Fibroblast of lung (primary cell): ENCODE measurements at regions not wholly inside any gene's neighbourhood (a gene's known extent, or its start where the extent isn't known, plus 50 kb on each side); places are given as distances from the start of the nearest gene placed in this dataset.
"Not testable (repeated sequence)": the region's sequence is repeated elsewhere in the genome, so short reads cannot be mapped to it uniquely, and the experiment has no call there.

Source experiments
- DNase-seq, 2 donors: peaks; one replicate each; pipeline versions ENCODE4 v3.0.0 to v3.0.0-alpha.2; 2010; ENCODE audit warnings: low read depth in 2 of 2
- H2AFZ ChIP-seq: 2 replicates; pipeline ENCODE4 v1.5.1; 2012; ENCODE audit warnings: low read length, control low read depth, inconsistent platforms
- H3K27ac ChIP-seq: 2 replicates; pipeline ENCODE4 v1.5.1; 2011; ENCODE audit warnings: low read length, control low read depth; ENCODE audit not compliant: insufficient read depth
- H3K27me3 ChIP-seq: 2 replicates; pipeline ENCODE4 v1.5.1; 2011; ENCODE audit warnings: mild to moderate bottlenecking, low read length; ENCODE audit not compliant: control insufficient read depth, insufficient read depth
- H3K36me3 ChIP-seq: 2 replicates; pipeline ENCODE4 v1.5.1; 2011; ENCODE audit warnings: low read length; ENCODE audit not compliant: control insufficient read depth, insufficient read depth
- H3K4me1 ChIP-seq: 2 replicates; pipeline ENCODE4 v1.5.1; 2011; ENCODE audit warnings: low read length; ENCODE audit not compliant: control insufficient read depth, insufficient read depth; ENCODE audit errors: extremely low read depth
- H3K4me2 ChIP-seq: 2 replicates; pipeline ENCODE4 v1.5.1; 2011; ENCODE audit warnings: low read length, control low read depth; ENCODE audit not compliant: insufficient read depth; ENCODE audit errors: extremely low read depth
- H3K4me3 ChIP-seq, 4 experiments: fragments of 200-600 bp in 1 of 4; sonication (generic) in 1 of 4; replicated peaks in 1 of 4; 2 replicates each; pipeline ENCODE4 v1.5.1; 2011 to 2016; ENCODE audit warnings: low read length in 4 of 4, low read depth in 3 of 4, mild to moderate bottlenecking in 3 of 4, control low read depth in 2 of 4, inconsistent platforms in 1 of 4, mixed read lengths in 1 of 4; ENCODE audit not compliant: insufficient read depth in 1 of 4; ENCODE audit errors: control extremely low read depth in 1 of 4
- H3K79me2 ChIP-seq: 2 replicates; pipeline ENCODE4 v1.5.1; 2012; ENCODE audit warnings: mild to moderate bottlenecking, low read length, inconsistent platforms; ENCODE audit not compliant: control insufficient read depth, insufficient read depth
- H3K9ac ChIP-seq: 2 replicates; pipeline ENCODE4 v1.5.1; 2011; ENCODE audit warnings: mild to moderate bottlenecking, low read length, control low read depth; ENCODE audit not compliant: insufficient read depth
- H3K9me3 ChIP-seq: 2 replicates; pipeline ENCODE4 v1.5.1; 2012; ENCODE audit warnings: low read depth, low read length; ENCODE audit not compliant: control insufficient read depth, insufficient read depth
- H4K20me1 ChIP-seq: 2 replicates; pipeline ENCODE4 v1.5.1; 2011; ENCODE audit warnings: low read length; ENCODE audit not compliant: control insufficient read depth, insufficient read depth; ENCODE audit errors: extremely low read depth
- EZH2 ChIP-seq: IDR thresholded peaks from 2 replicates; pipeline ENCODE4 v1.5.1; 2012; ENCODE audit warnings: low read length, control low read depth, mild to moderate bottlenecking; ENCODE audit errors: missing control alignments
- TF ChIP-seq, protein P1 (sequence below), 2 donors: IDR thresholded peaks in 1 of 2; conservative IDR thresholded peaks in 1 of 2; 1 replicate in 1 of 2; 2 replicates in 1 of 2; pipeline ENCODE4 v1.5.1; 2011 to 2012; ENCODE audit warnings: low read length in 2 of 2, control low read depth in 1 of 2, inconsistent platforms in 1 of 2, low read depth in 1 of 2, mild to moderate bottlenecking in 1 of 2

GRCh38 chrX:128425546-128425945, 373.3 kb upstream of the ACTRT1 start:
- Histone ChIP-seq H3K9me3 (no peaks in the 10 kb centered on the region), H2AFZ (no peak overlapping the region), H3K9ac (no peak overlapping the region), H3K36me3 (no peaks in the 10 kb centered on the region), H4K20me1 (no peaks in the 10 kb centered on the region), H3K27me3 (no peaks in the 10 kb centered on the region), H3K4me1 (no peaks in the 10 kb centered on the region), H3K79me2 (no peaks in the 10 kb centered on the region), H3K27ac (no peak overlapping the region), H3K4me2 (no peak overlapping the region), H3K4me3 (no peak overlapping the region)
- no peak for DNase-seq
- TF ChIP-seq EZH2, result no peak

GRCh38 chrX:128408842-128409241, 356.6 kb upstream of the ACTRT1 start:
- H4K20me1 ChIP-seq, result no peaks in the 10 kb centered on the region
- no peaks in the 10 kb centered on the region for H3K27me3 ChIP-seq
- H3K36me3 ChIP-seq, result no peaks in the 10 kb centered on the region
- no peak overlapping the region for H3K4me3 ChIP-seq
- no peaks in the 10 kb centered on the region for H3K9me3 ChIP-seq
- H2AFZ ChIP-seq, result no peak overlapping the region
- H3K9ac ChIP-seq, result no peak overlapping the region
- H3K79me2 ChIP-seq, result no peaks in the 10 kb centered on the region
- no peak for DNase-seq
- H3K4me2 ChIP-seq, result no peak overlapping the region
- H3K4me1 ChIP-seq, result no peaks in the 10 kb centered on the region
- TF ChIP-seq, protein P1, sequence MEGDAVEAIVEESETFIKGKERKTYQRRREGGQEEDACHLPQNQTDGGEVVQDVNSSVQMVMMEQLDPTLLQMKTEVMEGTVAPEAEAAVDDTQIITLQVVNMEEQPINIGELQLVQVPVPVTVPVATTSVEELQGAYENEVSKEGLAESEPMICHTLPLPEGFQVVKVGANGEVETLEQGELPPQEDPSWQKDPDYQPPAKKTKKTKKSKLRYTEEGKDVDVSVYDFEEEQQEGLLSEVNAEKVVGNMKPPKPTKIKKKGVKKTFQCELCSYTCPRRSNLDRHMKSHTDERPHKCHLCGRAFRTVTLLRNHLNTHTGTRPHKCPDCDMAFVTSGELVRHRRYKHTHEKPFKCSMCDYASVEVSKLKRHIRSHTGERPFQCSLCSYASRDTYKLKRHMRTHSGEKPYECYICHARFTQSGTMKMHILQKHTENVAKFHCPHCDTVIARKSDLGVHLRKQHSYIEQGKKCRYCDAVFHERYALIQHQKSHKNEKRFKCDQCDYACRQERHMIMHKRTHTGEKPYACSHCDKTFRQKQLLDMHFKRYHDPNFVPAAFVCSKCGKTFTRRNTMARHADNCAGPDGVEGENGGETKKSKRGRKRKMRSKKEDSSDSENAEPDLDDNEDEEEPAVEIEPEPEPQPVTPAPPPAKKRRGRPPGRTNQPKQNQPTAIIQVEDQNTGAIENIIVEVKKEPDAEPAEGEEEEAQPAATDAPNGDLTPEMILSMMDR (conservative IDR thresholded peaks at IDR 0.05 in 1 of 2, IDR thresholded peaks at IDR 0.05 in 1 of 2; ENCODE audit: low read depth in 1 of 2, low read length in 2 of 2), result no peak
- no peak for TF ChIP-seq EZH2
- H3K27ac ChIP-seq, result no peak overlapping the region

GRCh38 chrX:128396601-128397000, 344.4 kb upstream of the ACTRT1 start:
- TF ChIP-seq EZH2, result no peak
- TF ChIP-seq, protein P1 (conservative IDR thresholded peaks at IDR 0.05 in 1 of 2, IDR thresholded peaks at IDR 0.05 in 1 of 2; ENCODE audit: low read depth in 1 of 2, low read length in 2 of 2), result no peak
- Histone ChIP-seq H3K27me3 (no peaks in the 10 kb centered on the region), H3K4me3 (no peak overlapping the region), H3K9ac (no peak overlapping the region), H3K4me1 (no peaks in the 10 kb centered on the region), H4K20me1 (no peaks in the 10 kb centered on the region), H3K27ac (no peak overlapping the region), H2AFZ (no peak overlapping the region), H3K4me2 (no peak overlapping the region), H3K36me3 (no peaks in the 10 kb centered on the region), H3K9me3 (no peaks in the 10 kb centered on the region), H3K79me2 (no peaks in the 10 kb centered on the region)
- no peak for DNase-seq

DNA sequence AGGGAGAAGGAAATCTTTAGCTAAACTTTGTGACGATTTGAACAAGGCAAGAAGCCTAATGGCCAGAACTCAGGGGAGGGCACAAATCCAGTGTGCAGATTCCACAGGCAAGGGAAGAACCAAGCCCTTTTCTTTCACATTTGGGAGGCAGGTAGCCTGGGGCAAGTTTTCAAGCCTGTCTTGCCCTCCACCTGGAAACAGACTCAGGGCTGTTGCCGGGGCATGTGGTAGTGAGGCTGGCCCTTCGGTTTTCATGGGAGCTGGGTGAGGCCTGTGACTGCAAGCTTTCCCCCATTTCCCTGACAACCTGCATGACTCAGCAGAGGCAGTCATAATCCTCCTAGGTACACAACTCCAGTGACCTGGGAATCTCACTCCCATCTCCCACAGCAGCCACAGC, 331.6 kb upstream of the ACTRT1 start:
- not testable (repeated sequence) for H3K36me3 ChIP-seq, H3K9ac ChIP-seq, H3K4me2 ChIP-seq, H3K4me3 ChIP-seq, H3K9me3 ChIP-seq, H3K79me2 ChIP-seq, H2AFZ ChIP-seq, H3K27ac ChIP-seq, H4K20me1 ChIP-seq, H3K27me3 ChIP-seq, DNase-seq, H3K4me1 ChIP-seq
